Fibroblast of lung (primary cell): ENCODE measurements at regions not wholly inside any gene's neighbourhood (a gene's known extent, or its start where the extent isn't known, plus 50 kb on each side); places are given as distances from the start of the nearest gene placed in this dataset.

ENCODE experiments used
- DNase-seq, 2 donors: peaks; one replicate each; pipeline versions ENCODE4 v3.0.0 to v3.0.0-alpha.2; 2010; ENCODE audit warnings: low read depth in 2 of 2
- H2AFZ ChIP-seq: 2 replicates; pipeline ENCODE4 v1.5.1; 2012; ENCODE audit warnings: low read length, control low read depth, inconsistent platforms
- H3K27ac ChIP-seq: 2 replicates; pipeline ENCODE4 v1.5.1; 2011; ENCODE audit warnings: low read length, control low read depth; ENCODE audit not compliant: insufficient read depth
- H3K27me3 ChIP-seq: 2 replicates; pipeline ENCODE4 v1.5.1; 2011; ENCODE audit warnings: mild to moderate bottlenecking, low read length; ENCODE audit not compliant: control insufficient read depth, insufficient read depth
- H3K36me3 ChIP-seq: 2 replicates; pipeline ENCODE4 v1.5.1; 2011; ENCODE audit warnings: low read length; ENCODE audit not compliant: control insufficient read depth, insufficient read depth
- H3K4me1 ChIP-seq: 2 replicates; pipeline ENCODE4 v1.5.1; 2011; ENCODE audit warnings: low read length; ENCODE audit not compliant: control insufficient read depth, insufficient read depth; ENCODE audit errors: extremely low read depth
- H3K4me2 ChIP-seq: 2 replicates; pipeline ENCODE4 v1.5.1; 2011; ENCODE audit warnings: low read length, control low read depth; ENCODE audit not compliant: insufficient read depth; ENCODE audit errors: extremely low read depth
- H3K4me3 ChIP-seq, 4 experiments: fragments of 200-600 bp in 1 of 4; sonication (generic) in 1 of 4; replicated peaks in 1 of 4; 2 replicates each; pipeline ENCODE4 v1.5.1; 2011 to 2016; ENCODE audit warnings: low read length in 4 of 4, low read depth in 3 of 4, mild to moderate bottlenecking in 3 of 4, control low read depth in 2 of 4, inconsistent platforms in 1 of 4, mixed read lengths in 1 of 4; ENCODE audit not compliant: insufficient read depth in 1 of 4; ENCODE audit errors: control extremely low read depth in 1 of 4
- H3K79me2 ChIP-seq: 2 replicates; pipeline ENCODE4 v1.5.1; 2012; ENCODE audit warnings: mild to moderate bottlenecking, low read length, inconsistent platforms; ENCODE audit not compliant: control insufficient read depth, insufficient read depth
- H3K9ac ChIP-seq: 2 replicates; pipeline ENCODE4 v1.5.1; 2011; ENCODE audit warnings: mild to moderate bottlenecking, low read length, control low read depth; ENCODE audit not compliant: insufficient read depth
- H3K9me3 ChIP-seq: 2 replicates; pipeline ENCODE4 v1.5.1; 2012; ENCODE audit warnings: low read depth, low read length; ENCODE audit not compliant: control insufficient read depth, insufficient read depth
- H4K20me1 ChIP-seq: 2 replicates; pipeline ENCODE4 v1.5.1; 2011; ENCODE audit warnings: low read length; ENCODE audit not compliant: control insufficient read depth, insufficient read depth; ENCODE audit errors: extremely low read depth
- CTCF ChIP-seq, 2 donors: IDR thresholded peaks in 1 of 2; conservative IDR thresholded peaks in 1 of 2; 1 replicate in 1 of 2; 2 replicates in 1 of 2; pipeline ENCODE4 v1.5.1; 2011 to 2012; ENCODE audit warnings: low read length in 2 of 2, control low read depth in 1 of 2, inconsistent platforms in 1 of 2, low read depth in 1 of 2, mild to moderate bottlenecking in 1 of 2
- EZH2 ChIP-seq: IDR thresholded peaks from 2 replicates; pipeline ENCODE4 v1.5.1; 2012; ENCODE audit warnings: low read length, control low read depth, mild to moderate bottlenecking; ENCODE audit errors: missing control alignments

GRCh38 chr3:191944835-191945234 is 483.9 kb downstream of the PYDC2 start:
- Histone ChIP-seq H3K4me2 (no peak overlapping the region), H3K79me2 (no peaks in the 10 kb centered on the region), H3K9me3 (no peaks in the 10 kb centered on the region), H3K36me3 (no peaks in the 10 kb centered on the region), H3K27ac (no peak overlapping the region), H4K20me1 (no peaks in the 10 kb centered on the region), H3K9ac (no peak overlapping the region), H3K27me3 (no peaks in the 10 kb centered on the region), H3K4me3 (no peak overlapping the region), H3K4me1 (no peaks in the 10 kb centered on the region), H2AFZ (no peak overlapping the region)
- no peak for DNase-seq
- TF ChIP-seq CTCF (conservative IDR thresholded peaks at IDR 0.05 in 1 of 2, IDR thresholded peaks at IDR 0.05 in 1 of 2; ENCODE audit: low read depth in 1 of 2, low read length in 2 of 2) (no peak), EZH2 (no peak)

GRCh38 chr3:191952186-191952585 is 491.2 kb downstream of the PYDC2 start:
- Histone ChIP-seq H3K79me2 (no peaks in the 10 kb centered on the region), H3K4me3 (no peak overlapping the region), H3K36me3 (no peaks in the 10 kb centered on the region), H3K27me3 (no peaks in the 10 kb centered on the region), H3K27ac (no peak overlapping the region), H3K4me1 (no peaks in the 10 kb centered on the region), H3K9ac (no peak overlapping the region), H2AFZ (no peak overlapping the region), H4K20me1 (no peaks in the 10 kb centered on the region), H3K4me2 (no peak overlapping the region), H3K9me3 (no peaks in the 10 kb centered on the region)
- no peak for TF ChIP-seq CTCF (conservative IDR thresholded peaks at IDR 0.05 in 1 of 2, IDR thresholded peaks at IDR 0.05 in 1 of 2; ENCODE audit: low read depth in 1 of 2, low read length in 2 of 2)
- TF ChIP-seq EZH2, result no peak
- DNase-seq, result no peak

GRCh38 chr3:191952609-191953008 is 491.6 kb downstream of the PYDC2 start:
- Histone ChIP-seq H3K4me1 (no peaks in the 10 kb centered on the region), H3K9ac (no peak overlapping the region), H4K20me1 (no peaks in the 10 kb centered on the region), H3K4me2 (no peak overlapping the region), H3K27ac (no peak overlapping the region), H3K27me3 (no peaks in the 10 kb centered on the region), H3K79me2 (no peaks in the 10 kb centered on the region), H3K9me3 (no peaks in the 10 kb centered on the region), H2AFZ (no peak overlapping the region), H3K36me3 (no peaks in the 10 kb centered on the region), H3K4me3 (no peak overlapping the region)
- no peak for DNase-seq
- no peak for TF ChIP-seq EZH2
- TF ChIP-seq CTCF (conservative IDR thresholded peaks at IDR 0.05 in 1 of 2, IDR thresholded peaks at IDR 0.05 in 1 of 2; ENCODE audit: low read depth in 1 of 2, low read length in 2 of 2), result no peak
